ENCODE measurements at regions not wholly inside any gene's neighbourhood (a gene's known extent, or its start where the extent isn't known, plus 50 kb on each side); places are given as distances from the start of the nearest gene placed in this dataset.

DNA sequence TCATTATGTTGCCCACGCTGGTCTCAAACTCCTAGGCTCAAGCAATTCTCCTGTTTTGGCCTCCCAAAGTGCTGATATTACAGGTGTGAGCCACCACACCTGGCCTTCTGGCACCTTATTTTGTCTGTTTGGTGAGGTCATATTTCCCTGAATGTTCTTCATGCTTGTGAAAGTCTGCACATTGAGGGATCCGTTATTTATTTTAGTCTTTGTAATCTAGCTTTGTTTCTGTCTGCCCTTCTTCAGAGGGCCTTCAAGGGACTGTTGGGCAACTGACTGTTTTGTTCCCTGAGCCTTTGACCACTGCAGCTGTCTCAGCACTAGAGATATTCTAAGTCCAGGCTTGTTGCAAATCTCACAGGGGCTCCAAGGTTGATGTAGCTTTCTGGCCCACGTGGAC is 110.5 kb upstream of the RFC3 start:
- TF ChIP-seq POLR2AphosphoS5 (IDR thresholded peaks at IDR 0.05; ENCODE audit: borderline replicate concordance, low read depth, low read length) (no peak), EZH2 (IDR thresholded peaks at IDR 0.05) (no peak), FOXP2 (optimal IDR thresholded peaks at IDR 0.05; ENCODE audit: control extremely low read depth, extremely low read length, insufficient read depth) (no peak)

All from SK-N-MC (cell line).